MM.1S (cell line): ENCODE measurements at regions not wholly inside any gene's neighbourhood (a gene's known extent, or its start where the extent isn't known, plus 50 kb on each side); places are given as distances from the start of the nearest gene placed in this dataset.

Source experiments
- DNase-seq: peaks from one replicate; pipeline ENCODE4 v3.0.0-alpha.2; 2015
- H2AFZ ChIP-seq: fragments of 300-600 bp; sonication (generic); 2 replicates; pipeline ENCODE4 v1.6.0; 2016; ENCODE audit warnings: antibody characterized with exemption, low read length
- H3F3A ChIP-seq: fragments of 300-600 bp; sonication (generic); 2 replicates; pipeline ENCODE4 v1.6.1; 2016; ENCODE audit warnings: mild to moderate bottlenecking, antibody characterized with exemption, low read length, moderate library complexity, mixed read lengths; ENCODE audit not compliant: insufficient read depth
- H3K27ac ChIP-seq: fragments of 300-600 bp; sonication (generic); 2 replicates; pipeline ENCODE4 v1.5.1; 2016; ENCODE audit warnings: mild to moderate bottlenecking, low read length
- H3K27me3 ChIP-seq: fragments of 300-600 bp; sonication (generic); replicated peaks from 2 replicates; pipeline ENCODE4 v1.6.0; 2016; ENCODE audit warnings: low read length; ENCODE audit not compliant: insufficient read depth
- H3K36me3 ChIP-seq: fragments of 300-600 bp; sonication (generic); replicated peaks from 2 replicates; pipeline ENCODE4 v1.6.1; 2016; ENCODE audit warnings: mild to moderate bottlenecking, low read length, mixed read lengths; ENCODE audit not compliant: insufficient read depth
- H3K4me1 ChIP-seq: fragments of 300-600 bp; sonication (generic); 2 replicates; pipeline ENCODE4 v1.6.1; 2016; ENCODE audit warnings: low read length, mixed read lengths
- H3K4me2 ChIP-seq: fragments of 300-600 bp; sonication (generic); 2 replicates; pipeline ENCODE4 v1.6.0; 2016; ENCODE audit warnings: low read depth, low read length
- H3K4me3 ChIP-seq: fragments of 300-600 bp; sonication (generic); 2 replicates; pipeline ENCODE4 v1.5.1; 2016; ENCODE audit warnings: low read length, mixed read lengths
- H3K79me2 ChIP-seq: fragments of 300-600 bp; sonication (generic); 2 replicates; pipeline ENCODE4 v1.6.1; 2016; ENCODE audit warnings: mixed run types, low read length, mixed read lengths
- H3K9ac ChIP-seq: fragments of 300-600 bp; sonication (generic); 2 replicates; pipeline ENCODE4 v1.6.1; 2016; ENCODE audit warnings: low read length, mixed read lengths
- H3K9me2 ChIP-seq: fragments of 300-600 bp; sonication (generic); replicated peaks from 2 replicates; pipeline ENCODE4 v1.6.1; 2016; ENCODE audit warnings: mild to moderate bottlenecking, low read length, mixed read lengths; ENCODE audit not compliant: insufficient read depth
- H3K9me3 ChIP-seq: fragments of 300-600 bp; sonication (generic); replicated peaks from 2 replicates; pipeline ENCODE4 v1.6.1; 2016; ENCODE audit warnings: mild to moderate bottlenecking, low read length, mixed read lengths; ENCODE audit not compliant: insufficient read depth
- H4K20me1 ChIP-seq: fragments of 300-600 bp; sonication (generic); 2 replicates; pipeline ENCODE4 v1.6.1; 2016; ENCODE audit warnings: mild to moderate bottlenecking, low read length, moderate library complexity, mixed read lengths; ENCODE audit not compliant: insufficient read depth
- CTCF ChIP-seq: fragments of 300-600 bp; sonication (generic); IDR thresholded peaks from 2 replicates; pipeline ENCODE4 v1.5.1; 2016; ENCODE audit warnings: antibody characterized with exemption, low read length, mixed read lengths
- EZH2 ChIP-seq: fragments of 300-600 bp; sonication (generic); optimal IDR thresholded peaks from 2 replicates; pipeline ENCODE3; 2017; ENCODE audit warnings: low read depth, mild to moderate bottlenecking, antibody characterized with exemption, low read length, mixed read lengths
- EZH2phosphoT487 ChIP-seq: fragments of 300-600 bp; sonication (generic); IDR thresholded peaks from 2 replicates; pipeline ENCODE4 v1.6.1; 2018; ENCODE audit warnings: antibody characterized with exemption, low read length

GRCh38 chr13:50707628-50708027 lies 135.9 kb downstream of the DLEU7 start:
- Histone ChIP-seq H3K4me2 (no peak overlapping the region), H3K27ac (no peak overlapping the region), H4K20me1 (no peaks in the 10 kb centered on the region), H3K79me2 (no peaks in the 10 kb centered on the region), H3K4me3 (no peak overlapping the region), H3K9me3 (no peaks in the 10 kb centered on the region), H3K36me3 (no peaks in the 10 kb centered on the region), H3F3A (no peaks in the 10 kb centered on the region), H2AFZ (no peak overlapping the region), H3K9ac (no peak overlapping the region), H3K27me3 (no peaks in the 10 kb centered on the region), H3K9me2 (no peaks in the 10 kb centered on the region), H3K4me1 (peaks cover 8% of the 10 kb centered on the region)
- TF ChIP-seq EZH2, result no peak
- TF ChIP-seq CTCF, result no peak
- no peak for TF ChIP-seq EZH2phosphoT487
- DNase-seq, result peak; percentile 28

GRCh38 chr13:50708461-50708860 lies 135.0 kb downstream of the DLEU7 start:
- Histone ChIP-seq H2AFZ (no peak overlapping the region), H3K27ac (no peak overlapping the region)
- DNase-seq, result no peak

GRCh38 chr13:50709058-50709457 lies 134.4 kb downstream of the DLEU7 start:
- H3K4me1 ChIP-seq, result peaks cover 8% of the 10 kb centered on the region
- H3K9me3 ChIP-seq, result no peaks in the 10 kb centered on the region
- no peak overlapping the region for H3K9ac ChIP-seq
- DNase-seq, result no peak
- no peak overlapping the region for H2AFZ ChIP-seq
- no peaks in the 10 kb centered on the region for H3F3A ChIP-seq
- H3K27ac ChIP-seq, result no peak overlapping the region
- H3K36me3 ChIP-seq, result no peaks in the 10 kb centered on the region
- TF ChIP-seq CTCF, result no peak
- TF ChIP-seq EZH2phosphoT487, result no peak
- no peak for TF ChIP-seq EZH2
- H3K27me3 ChIP-seq, result no peaks in the 10 kb centered on the region
- H3K4me2 ChIP-seq, result no peak overlapping the region
- no peaks in the 10 kb centered on the region for H4K20me1 ChIP-seq
- no peak overlapping the region for H3K4me3 ChIP-seq
- H3K79me2 ChIP-seq, result no peaks in the 10 kb centered on the region
- no peaks in the 10 kb centered on the region for H3K9me2 ChIP-seq

More at GRCh38 chr13:50708461-50708860, 135.0 kb downstream of the DLEU7 start:
- Histone ChIP-seq H4K20me1 (no peaks in the 10 kb centered on the region), H3K27me3 (no peaks in the 10 kb centered on the region), H3K36me3 (no peaks in the 10 kb centered on the region), H3F3A (no peaks in the 10 kb centered on the region), H3K9me3 (no peaks in the 10 kb centered on the region), H3K4me2 (no peak overlapping the region), H3K4me1 (peaks cover 8% of the 10 kb centered on the region), H3K9ac (no peak overlapping the region), H3K79me2 (no peaks in the 10 kb centered on the region), H3K4me3 (no peak overlapping the region), H3K9me2 (no peaks in the 10 kb centered on the region)
- no peak for TF ChIP-seq CTCF
- TF ChIP-seq EZH2, result no peak
- no peak for TF ChIP-seq EZH2phosphoT487
